ENCODE measurements at regions not wholly inside any gene's neighbourhood (a gene's known extent, or its start where the extent isn't known, plus 50 kb on each side); places are given as distances from the start of the nearest gene placed in this dataset.

DNA sequence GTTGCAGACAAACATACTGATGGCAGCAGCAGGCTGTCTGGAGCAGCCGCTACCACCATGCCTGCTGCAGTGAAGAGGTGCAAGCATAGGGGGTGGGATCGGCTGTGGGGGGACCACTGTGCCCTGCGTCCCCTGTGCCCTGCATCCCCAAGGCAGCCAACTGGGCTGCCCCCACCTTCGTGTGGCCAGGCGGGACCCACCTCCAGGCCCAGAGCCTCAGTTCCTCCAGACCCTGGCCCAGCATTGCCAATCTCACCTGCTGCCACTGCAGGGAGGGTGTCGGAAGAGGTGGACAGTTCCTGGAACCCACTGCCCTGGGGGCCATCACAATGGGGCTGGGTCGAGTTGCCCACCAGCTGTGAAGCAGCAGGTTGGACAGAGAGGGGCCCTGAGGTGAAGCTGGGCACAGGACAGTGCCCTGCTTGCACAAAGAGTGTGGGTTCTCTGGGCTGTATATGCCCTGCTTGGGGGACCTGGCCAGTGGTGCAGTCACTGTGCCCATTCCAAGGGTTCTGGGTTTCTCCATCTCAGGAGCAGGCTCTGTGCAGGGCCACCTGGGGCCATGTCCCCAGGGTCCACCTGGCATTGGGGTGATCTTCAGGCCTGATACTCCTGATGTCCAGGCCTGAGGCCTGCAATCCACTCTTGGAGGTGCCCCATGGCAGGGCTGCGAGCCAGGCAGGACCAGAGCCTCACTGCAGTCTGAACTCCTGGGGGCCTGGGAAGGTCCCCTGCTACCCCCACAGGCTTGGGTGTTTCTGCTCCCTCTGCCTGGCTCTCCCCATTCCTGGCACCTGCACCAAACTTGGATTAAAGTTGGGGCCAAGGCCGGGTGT is 261.4 kb upstream of the NRIP1 start:
- no peak for DNase-seq

DNA sequence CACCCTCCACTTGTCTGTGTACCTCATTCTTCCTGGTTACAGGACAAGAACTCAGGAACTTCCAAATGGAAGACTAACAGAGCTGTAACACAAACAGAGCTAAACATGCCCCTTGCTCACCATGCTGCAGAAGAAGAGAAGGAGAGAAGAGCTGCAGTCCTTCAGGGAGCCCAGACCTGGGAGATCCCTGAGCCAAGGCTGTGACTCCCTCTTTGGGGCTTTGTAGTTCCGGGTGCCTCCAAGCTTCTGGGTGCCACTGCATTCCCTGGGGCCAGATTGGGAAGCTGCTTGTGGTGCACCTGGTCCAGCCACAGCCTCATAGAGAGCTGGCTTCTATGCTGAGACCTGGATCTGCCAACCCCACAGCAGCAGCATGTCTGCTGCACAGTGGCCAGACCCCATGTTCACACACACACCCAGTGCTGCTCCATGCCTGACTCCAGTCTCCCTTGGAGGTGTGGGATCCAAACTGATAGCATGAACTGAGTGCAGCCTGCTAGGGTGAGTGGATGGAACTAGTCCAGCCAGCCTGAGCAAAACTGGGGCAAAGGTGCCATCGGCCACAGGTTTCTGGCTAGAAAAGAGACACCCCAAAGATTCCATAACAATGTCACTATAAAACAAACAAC is 263.0 kb upstream of the NRIP1 start:
- DNase-seq = no peak

DNA sequence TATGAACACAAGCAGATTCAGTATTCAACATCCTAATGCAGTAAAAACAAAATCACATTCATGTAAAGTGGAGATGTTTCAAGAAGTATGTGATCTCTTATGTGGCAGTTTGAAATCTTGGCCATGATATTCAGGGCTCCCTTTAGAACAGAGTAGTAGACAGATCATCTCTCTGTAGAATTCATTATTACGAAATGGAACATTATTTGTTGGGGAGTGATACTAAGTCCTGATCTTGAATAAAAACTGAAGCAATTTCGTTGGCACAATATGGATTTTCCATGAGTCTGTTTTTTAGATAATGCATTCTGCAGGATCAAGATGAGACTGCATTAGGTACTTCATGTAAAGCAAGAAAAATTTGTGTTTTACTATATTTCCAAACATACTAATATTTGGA is 264.4 kb upstream of the NRIP1 start:
- no peak for DNase-seq

DNA sequence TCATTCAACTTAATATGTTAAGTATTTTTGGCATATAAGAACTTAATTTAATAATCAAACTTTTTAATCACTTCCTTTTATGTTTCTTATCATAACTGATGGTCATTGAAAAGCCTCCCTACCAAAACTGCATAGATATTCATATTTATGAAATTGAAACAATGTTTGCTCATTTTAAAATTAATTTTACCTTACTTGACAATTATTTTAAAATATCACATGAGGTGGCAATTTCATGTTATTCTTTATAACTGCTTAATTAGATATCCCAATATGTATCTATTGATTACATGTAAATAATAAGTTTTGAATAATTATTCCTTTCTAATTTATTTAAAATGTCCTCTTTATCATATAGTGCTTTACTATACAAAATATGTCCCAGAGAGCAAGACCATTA is 266.1 kb upstream of the NRIP1 start:
- no peak for DNase-seq

DNA sequence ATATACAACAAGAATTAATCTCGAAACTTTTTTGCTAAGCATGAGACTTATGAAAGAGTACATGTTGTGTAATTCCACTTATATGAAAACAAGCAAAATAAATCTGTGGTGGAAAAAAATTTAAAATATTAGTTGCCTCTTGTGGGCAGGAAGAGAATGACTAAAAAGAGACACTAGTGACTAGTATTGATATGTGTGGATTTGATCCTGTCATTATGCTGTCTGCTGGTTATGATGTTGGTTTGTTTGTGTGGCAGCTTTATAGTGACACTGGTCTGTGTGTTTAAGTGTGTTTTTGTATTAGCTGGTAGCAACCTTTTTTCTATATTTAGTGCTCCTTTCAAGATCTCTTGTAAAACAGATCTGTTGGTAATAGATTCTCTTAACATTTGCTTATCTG is 267.8 kb upstream of the NRIP1 start:
- peak; percentile 5 for DNase-seq

DNA sequence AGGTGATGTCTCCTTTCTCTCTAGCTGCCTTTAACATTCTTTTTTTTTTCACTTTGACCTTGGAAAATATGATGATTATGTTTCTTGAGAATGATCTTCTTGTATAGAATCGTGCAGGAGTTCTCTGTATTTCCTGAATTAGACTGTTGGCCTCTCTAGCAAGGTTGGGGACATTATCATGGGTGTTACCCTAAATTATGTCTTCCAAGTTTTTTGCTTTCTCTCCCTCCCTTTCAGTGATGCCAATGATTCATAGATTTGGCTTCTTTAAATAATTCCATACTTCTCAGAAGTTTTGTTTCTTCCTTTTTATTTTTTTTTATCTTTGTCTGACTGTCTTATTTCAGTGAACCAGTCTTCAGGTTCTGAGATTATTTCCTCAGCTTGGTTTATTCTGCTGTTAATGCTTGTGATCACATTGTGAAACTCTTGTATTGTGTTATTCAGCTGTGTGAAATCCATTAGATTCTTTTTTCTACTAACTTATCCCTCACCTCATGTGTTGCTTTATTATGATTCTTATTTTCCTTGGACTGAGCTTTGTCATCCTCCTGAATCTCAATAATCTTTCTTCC is 268.4 kb upstream of the NRIP1 start:
- DNase-seq = no peak

DNA sequence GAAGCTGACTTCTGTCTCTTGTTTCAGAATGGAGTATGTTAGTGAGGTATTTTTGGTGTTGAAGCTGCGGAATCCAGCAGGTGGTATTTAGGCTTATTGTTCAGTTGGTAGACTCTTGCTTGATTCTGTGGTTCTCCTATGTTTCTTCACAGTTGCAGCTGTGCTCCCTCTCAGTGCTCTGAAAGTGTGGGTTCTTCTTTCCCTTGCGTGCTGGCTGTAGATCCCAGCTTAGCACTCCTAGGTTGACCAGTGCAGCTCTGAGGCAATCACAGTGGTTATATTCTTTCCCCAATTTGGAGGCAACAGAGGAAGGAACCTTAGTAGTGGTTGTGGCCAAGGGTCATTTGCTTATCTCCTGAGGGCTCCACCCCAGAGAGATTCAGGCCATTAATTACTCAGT is 269.2 kb upstream of the NRIP1 start:
- DNase-seq = no peak

DNA sequence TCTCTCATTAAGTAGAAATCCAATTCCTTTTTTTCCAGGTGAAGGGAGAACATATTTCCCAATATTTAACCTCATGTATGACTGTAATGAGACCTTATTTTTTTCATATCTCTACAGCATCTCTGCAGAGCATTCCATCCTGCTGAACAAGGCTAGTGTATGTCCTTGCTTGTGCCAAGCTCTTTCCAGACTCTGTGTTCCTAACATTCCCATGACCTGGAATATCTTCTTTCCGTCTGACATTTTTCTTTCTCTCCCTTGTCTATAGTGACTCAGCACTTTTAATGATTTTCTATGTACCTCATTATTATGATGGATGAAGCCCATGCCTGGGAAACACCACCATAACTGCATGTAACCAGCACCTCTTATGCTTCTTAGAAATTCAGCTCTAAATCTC is 278.3 kb upstream of the NRIP1 start:
- no peak for DNase-seq

DNA sequence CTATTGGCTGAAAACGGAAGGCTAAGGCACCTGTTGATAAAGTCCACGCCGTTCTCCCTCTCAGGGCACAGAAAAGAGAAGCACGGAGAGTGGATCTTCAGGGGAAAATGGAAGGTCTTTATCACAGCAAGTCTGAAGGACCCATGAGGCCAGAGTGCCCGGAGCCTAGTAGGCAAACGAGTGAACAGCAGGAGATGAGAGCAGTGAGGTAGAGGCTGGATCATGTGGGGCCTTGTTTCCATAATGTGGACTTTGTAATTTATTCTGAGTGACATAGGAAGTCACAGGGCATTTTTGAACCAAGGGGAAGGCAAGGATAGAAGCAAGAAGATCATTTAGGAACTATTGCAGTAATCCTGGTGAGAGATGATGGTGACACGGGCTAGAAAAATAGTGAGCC is 287.2 kb upstream of the NRIP1 start:
- DNase-seq = no peak

DNA sequence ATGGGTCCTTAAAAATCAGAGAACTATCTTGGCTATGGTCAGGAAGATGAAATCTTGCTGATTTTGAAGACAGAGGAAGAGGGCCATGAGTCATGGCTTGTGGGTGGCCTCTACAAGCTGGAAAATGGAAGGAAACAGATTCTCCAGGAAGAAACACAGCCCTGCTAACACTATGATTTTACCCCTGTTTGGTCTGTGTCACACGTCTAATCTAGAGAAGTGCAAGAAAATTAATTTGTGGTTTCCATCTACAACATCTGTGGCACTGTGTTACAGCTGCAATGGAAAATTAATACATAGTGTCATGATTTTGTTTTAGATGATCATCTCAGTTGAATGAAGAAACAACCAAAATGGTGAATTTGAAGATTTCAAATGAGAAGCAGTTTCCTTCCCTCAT is 288.7 kb upstream of the NRIP1 start:
- no peak for DNase-seq

DNA sequence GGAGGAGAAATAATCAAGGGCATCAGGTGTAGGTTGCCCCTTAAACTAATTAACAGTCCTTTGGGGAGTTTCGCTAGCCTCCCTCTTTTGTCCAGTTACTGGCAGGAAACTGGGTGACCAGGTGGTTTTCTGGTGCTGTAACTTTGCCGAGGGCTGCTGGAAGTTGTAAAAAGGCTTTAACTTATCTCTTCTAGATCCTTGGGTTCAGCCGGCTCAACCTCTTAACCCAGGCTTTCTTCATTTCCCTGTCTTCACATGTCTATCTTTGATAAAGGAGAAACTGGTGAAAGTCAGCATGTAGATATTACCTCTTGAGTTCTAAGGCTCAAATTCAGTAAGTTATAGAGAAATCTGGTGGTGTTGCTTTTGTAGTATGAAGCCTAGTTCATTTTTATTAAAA is 289.7 kb upstream of the NRIP1 start:
- no peak for DNase-seq

DNA sequence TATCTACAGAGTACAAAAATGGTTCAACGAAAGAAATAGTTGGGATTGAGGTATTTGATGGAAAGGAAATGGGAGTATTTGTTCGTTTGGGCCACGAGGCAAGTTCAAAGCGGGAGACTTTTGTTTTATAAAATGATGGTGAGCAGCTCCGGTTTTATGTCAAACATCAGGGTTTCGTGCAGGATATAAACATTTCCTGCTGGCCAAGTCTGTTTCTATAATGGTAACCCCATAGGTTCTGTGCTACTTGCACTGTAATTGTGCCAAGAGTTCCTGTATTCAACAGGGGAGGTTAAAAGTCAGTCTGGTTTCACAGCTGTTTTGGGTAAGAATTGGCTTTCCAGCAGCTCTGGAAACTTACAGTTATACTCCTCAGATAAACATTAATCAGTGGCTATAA is 290.3 kb upstream of the NRIP1 start:
- DNase-seq = no peak

DNA sequence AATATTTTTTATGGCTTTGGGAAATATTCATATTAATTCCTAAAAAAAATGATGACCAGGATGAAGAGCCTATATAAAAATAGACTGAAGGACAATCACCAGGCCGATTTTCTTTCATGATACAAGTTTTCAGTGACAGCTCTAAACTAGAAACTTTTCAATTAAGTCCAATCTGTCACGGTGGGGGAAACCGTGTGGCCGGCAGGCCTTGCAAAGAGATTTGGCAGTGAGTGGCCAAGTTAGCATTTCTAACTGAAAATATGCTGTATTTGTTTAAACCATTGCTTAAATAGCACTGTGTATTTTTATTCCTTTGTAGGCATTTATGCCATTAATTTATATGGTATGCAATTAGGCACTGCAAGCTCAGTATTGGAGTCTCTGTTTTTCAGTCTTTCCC is 294.5 kb upstream of the NRIP1 start:
- no peak for DNase-seq

DNA sequence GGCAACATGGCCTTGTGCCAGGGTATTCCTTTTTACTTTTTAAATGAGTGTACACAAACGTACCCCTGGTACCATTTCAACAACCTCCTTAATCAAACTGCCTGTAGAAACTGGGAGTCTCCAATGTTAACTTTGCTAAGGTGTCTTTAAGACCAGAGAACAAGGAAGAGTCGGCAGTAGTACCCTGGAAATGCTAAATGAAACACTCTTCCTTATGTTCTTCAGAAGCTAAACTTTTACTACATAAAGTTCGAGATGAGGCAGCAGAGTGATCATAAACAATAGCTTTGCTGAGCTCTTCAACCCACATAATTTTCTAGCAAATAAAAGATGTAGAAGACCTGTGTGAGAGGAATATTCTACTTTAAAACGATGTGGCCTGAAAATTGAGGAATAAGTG is 297.7 kb upstream of the NRIP1 start:
- no peak for DNase-seq

DNA sequence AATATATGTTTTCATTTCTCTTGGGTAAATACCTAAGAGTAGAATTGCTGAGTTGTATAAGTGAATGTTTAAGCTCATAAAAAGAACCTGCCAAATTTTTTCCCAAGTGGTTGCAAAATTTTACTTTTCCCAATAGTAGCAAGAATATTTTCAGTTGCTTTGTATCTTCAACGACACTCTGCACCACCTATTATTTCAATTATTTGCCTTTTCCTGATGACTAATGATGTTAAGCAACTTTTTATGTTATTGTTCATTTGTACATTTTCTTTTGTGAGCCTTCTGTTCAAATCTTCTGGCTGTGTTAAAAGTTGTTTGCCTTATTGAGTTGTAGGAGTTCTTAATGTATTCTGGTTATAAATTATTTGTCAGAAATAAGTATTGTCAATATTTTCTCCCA is 299.1 kb upstream of the NRIP1 start:
- no peak for DNase-seq

DNA sequence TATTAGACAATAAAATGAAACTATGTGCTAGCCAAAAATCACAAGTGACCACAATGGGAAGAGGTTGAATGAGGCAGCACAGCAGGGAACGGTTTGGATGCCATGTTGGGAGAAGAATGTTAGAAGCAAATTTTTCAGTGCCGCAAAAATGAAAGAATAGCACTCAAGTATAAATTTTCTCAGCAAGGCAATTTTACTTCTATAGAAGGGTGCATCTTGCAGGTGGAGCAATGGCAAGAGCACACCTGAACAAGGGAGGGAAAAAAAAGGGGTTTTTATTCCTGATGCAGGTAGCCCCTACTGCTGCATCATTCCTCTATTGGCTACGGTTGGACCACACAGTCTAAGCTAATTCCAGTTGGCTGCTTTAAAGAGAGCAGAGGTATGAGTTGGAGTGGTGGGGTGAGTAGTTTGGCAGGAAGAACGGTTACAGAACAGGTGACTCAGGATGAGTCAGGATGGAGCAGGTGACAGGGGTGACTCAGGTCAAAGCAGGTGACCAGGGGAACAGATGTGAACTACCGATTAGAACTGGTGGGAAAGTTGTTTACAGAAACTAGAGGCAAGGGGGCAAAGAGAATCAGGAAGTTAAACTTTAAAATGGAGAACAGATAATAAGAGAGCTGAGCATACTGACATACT is 301.1 kb upstream of the NRIP1 start:
- no peak for DNase-seq

DNA sequence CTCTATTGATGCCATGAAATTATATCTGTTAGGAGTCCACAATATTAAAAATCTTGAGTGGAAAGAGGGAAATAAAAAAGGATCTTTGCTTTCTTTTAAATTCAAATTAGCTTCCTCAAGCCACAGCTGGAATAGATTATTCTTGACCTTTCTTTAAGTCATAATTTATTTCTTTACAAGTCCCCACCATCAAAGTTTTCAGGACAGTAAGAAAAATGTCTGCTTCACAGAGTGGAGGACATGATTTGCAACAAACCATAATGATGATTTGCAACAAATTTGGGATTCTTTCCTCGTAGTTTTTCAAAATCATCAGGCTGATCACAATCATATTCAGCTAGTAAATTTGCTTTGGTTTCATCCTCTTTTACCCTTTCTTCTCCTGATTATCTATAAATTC is 301.8 kb upstream of the NRIP1 start:
- no peak for DNase-seq

DNA sequence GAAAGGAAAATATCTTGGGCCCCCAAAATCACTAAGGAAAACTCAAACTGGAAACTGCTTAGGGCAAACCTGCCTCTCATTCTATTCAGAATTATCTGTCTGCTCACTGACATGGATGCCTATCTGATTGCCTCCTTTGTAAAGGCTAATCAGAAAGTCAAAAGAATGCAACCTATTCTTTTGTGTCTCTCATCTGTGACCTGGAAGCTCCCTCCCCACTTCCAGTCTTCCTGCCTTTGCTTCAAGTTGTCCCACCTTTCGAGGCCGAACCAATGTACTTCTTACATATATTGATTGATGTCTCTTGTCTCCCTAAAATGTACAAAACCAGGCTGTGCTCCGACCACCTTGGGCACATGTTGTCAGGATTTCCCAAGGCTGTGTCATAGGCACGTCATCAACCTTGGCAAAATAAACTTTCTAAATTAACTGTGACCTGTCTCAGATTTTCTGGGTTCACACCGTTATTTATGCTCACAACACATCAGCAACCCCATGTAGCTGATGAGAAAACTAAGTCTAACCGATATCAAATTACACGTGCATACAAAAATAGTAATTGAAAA is 302.3 kb upstream of the NRIP1 start:
- no peak for DNase-seq

DNA sequence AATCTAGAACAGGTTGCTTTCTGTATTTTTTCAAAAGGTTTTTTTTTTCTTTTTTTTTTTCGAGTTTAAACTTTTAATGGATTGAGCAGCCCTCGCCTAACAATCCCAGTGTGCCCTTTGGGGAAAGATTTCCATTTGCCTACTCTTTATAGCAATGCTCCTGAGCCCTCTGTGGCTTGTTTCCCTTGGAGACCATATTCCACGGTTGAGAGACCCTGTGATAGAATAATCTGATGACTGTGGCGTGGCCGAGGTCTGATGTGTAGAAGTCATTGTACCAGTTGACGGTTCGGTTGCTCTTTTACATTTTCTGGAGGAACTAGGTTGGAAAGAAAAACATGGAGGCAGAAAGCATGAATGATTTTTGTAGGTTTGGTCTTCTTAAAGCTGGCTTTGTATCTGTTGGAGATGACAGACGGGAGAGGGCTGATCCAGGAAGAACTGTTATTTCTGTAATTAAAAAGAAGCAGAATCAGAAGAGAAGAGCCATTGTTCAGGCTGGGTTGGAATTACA is 305.7 kb upstream of the NRIP1 start:
- no peak for DNase-seq

DNA sequence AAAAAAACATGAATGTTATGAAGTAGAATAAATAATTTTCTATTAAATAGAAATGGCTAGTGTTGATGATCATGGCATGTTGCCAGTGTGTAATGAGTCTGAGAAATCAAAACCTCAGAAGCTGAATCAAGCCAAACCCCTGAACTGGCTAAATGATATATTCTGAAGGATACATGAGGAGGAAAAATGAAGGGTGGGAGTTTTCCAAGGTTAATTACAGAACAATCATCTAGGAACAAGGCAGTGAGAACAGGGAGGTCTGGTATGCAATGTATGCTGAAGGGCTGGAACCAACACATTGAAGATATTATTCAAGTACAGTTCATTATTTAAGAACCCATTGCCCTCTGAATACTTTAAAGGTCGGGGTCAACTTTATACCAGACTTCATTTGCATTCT is 309.1 kb upstream of the NRIP1 start:
- DNase-seq = no peak

DNA sequence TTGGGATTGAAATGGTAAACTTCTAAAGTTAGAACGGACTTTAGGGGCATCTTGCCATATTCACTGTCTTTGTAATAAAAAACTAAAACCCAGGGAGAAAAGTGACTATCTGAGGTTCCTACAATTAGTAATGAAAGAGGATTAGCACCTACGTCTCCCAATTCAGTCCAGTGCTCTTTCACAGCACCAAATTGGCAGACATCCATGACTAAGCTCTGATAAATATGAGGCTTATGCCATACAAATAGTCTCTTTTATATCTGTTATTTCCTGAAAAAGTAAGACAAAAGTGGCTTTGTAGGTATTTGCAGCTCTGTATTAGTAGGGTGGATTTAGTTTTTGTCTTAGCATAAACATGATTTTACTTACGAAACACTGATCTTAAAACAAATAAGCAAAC is 315.0 kb upstream of the NRIP1 start:
- DNase-seq = no peak

DNA sequence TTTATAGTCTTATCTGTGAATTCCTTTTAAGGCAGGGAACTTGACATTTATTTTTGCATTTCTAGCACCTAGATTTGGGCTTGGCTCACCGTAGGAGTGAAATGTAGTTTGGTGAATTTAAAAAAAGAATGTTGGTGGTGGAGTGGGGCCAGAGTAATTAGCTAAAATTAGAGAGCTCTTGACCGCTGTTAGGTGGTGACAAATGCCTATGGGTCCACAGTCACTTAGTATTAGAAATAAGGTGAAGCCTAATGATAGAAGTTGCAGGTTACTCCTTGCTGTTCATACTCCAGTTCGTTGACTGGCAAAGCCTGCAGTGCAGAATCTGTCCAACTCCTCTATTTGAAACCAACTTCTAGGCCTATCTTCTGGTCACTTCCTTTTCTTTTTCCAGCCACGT is 318.8 kb upstream of the NRIP1 start:
- DNase-seq = no peak

DNA sequence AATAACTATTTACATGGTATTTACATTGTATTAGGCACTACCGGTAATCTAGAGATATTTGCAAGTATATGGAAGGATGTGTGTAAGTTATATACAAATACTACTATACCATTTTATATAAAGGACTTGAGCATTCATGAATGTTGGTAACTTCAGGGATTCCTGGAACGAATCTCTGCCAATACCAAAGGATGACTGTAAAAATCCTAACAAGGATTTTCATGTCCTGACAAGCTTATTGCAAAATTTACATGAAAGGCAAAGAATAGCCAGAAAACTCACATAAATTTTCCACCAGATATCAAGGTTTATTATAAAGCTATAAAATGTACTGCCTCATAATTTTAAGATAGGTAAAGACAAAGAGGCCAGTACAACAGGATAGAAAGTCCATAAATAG is 325.2 kb upstream of the NRIP1 start:
- DNase-seq = no peak

DNA sequence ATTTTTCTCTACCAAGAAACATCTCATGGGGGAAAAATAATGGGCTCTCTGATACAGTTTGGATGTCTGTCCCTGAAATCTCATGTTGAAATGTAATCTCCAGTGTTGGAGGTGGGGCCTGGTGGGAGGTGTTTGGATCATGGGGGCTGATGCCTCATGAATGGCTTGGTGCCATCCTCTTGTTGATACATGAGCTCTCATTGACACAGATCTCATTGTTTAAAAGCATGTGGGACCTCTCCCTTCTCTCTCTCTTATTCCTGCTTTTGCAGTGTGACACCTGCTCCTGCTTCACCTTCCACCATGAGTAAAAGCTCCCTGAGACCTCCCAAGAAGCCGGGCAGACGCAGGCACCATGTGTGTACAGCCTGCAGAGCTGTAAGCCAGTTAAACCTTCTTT is 332.5 kb upstream of the NRIP1 start:
- no peak for DNase-seq

Measured in HCEC 1CT (cell line).